HUES64 (cell line): ENCODE measurements at regions not wholly inside any gene's neighbourhood (a gene's known extent, or its start where the extent isn't known, plus 50 kb on each side); places are given as distances from the start of the nearest gene placed in this dataset.

Experiments used
- H3K27ac ChIP-seq: 2 replicates; pipeline ENCODE4 v1.7.0; 2013; ENCODE audit warnings: low read depth, low read length, inconsistent platforms
- H3K27me3 ChIP-seq: 2 replicates; pipeline ENCODE4 v1.6.1; 2013; ENCODE audit warnings: mild to moderate bottlenecking, low read length; ENCODE audit not compliant: insufficient read depth
- H3K36me3 ChIP-seq: 2 replicates; pipeline ENCODE4 v1.6.1; 2013; ENCODE audit warnings: mild to moderate bottlenecking, low read length; ENCODE audit not compliant: insufficient read depth
- H3K4me1 ChIP-seq: 2 replicates; pipeline ENCODE4 v1.6.1; 2013; ENCODE audit warnings: mild to moderate bottlenecking, low read length, moderate library complexity; ENCODE audit not compliant: insufficient read depth
- H3K4me3 ChIP-seq: 2 replicates; pipeline ENCODE4 v1.5.1; 2013; ENCODE audit warnings: mild to moderate bottlenecking, low read length, moderate library complexity
- H3K9ac ChIP-seq: 2 replicates; pipeline ENCODE4 v1.6.1; 2013; ENCODE audit warnings: mild to moderate bottlenecking, low read depth, low read length
- H3K9me3 ChIP-seq: 2 replicates; pipeline ENCODE4 v1.6.1; 2013; ENCODE audit warnings: low read depth, low read length; ENCODE audit not compliant: insufficient read depth
- WGBS: fragments of 150-250, 120-280 bp; methylation state at CpG from one replicate; pipeline ENCODE4 v1.1.7; 2013; ENCODE audit warnings: missing lambda C conversion rate; 5-methylcytosine and 5-hydroxymethylcytosine counted together

- Histone ChIP-seq H3K27me3 (no peaks in the 10 kb centered on the region), H3K4me3 (no peak overlapping the region), H3K4me1 (0 out of 2 replicates have a peak, but pooled peaks cover 2% of the 10 kb centered on the region), H3K9ac (no peak overlapping the region), H3K36me3 (no peaks in the 10 kb centered on the region), H3K27ac (no peak overlapping the region), H3K9me3 (no peaks in the 10 kb centered on the region)
- 50% methylated on average over 3 of the region's 3 CpGs for WGBS
Observed at GRCh38 chr2:7962161-7962560, 719.7 kb upstream of the ID2 start.

- Histone ChIP-seq H3K27me3 (no peaks in the 10 kb centered on the region), H3K27ac (no peak overlapping the region), H3K4me1 (0 out of 2 replicates have a peak, but pooled peaks cover 2% of the 10 kb centered on the region), H3K36me3 (no peaks in the 10 kb centered on the region), H3K9ac (no peak overlapping the region), H3K4me3 (no peak overlapping the region), H3K9me3 (no peaks in the 10 kb centered on the region)
- 95% methylated on average over 4 of the region's 4 CpGs for WGBS
Observed at GRCh38 chr2:7963787-7964186, 718.1 kb upstream of the ID2 start.

DNA sequence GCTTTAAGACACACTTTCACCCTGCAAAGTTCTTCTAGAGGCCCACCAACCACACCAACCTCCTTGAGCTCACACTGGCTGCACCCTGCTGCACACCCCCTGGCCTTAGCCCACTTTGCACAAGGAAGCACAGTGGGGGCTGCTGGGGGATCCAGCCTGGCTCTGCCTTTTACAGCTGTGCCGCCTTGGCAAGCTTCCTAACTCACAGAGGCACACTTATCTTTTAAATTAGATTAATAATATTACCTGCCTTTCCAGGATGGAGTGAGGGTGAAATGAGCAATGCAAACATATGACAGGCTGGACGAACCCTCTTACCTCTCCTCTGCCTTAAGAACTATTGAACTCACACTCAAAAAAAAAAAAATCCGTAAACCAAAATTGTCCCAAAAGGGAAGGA is 715.8 kb upstream of the ID2 start:
- H3K9ac ChIP-seq: no peak overlapping the region
- 0 out of 2 replicates have a peak, but pooled peaks cover 2% of the 10 kb centered on the region for H3K4me1 ChIP-seq
- H3K27ac ChIP-seq: no peak overlapping the region
- 90% methylated on average over 2 of the region's 3 CpGs for WGBS
- no peaks in the 10 kb centered on the region for H3K36me3 ChIP-seq
- no peak overlapping the region for H3K4me3 ChIP-seq
- no peaks in the 10 kb centered on the region for H3K27me3 ChIP-seq
- H3K9me3 ChIP-seq: no peaks in the 10 kb centered on the region

DNA sequence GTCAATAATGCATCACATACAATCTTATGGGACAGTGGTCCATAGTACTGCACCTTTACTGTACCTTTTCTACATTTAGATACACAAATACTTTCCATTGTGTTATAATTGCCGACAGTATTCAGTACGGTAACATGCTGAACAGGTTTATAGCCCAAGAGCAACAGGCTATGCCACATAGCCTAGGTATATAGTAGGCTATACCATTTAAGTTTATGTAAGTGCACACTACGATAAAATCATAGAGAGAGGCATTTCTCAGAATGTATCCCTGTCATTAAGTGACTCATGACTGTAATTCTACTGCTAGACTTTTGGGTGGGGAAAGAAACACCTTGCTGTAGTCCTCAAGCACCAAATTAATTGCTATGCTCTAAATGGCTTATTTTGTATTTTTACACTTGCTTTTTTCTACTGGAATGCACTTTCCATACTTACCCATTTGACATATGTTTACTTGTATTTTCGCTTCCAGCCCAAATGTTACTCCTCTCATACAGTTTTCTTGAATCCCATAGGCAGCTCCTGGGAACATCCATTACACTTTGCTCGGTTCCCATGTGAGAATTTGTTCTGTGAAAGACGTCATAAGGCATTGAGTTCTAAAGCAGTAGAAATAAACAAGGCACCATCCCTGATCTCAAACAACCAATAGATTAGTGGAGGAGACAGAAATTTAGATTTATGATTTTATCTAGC is 714.0 kb upstream of the ID2 start:
- Histone ChIP-seq H3K9ac (no peak overlapping the region), H3K4me3 (no peak overlapping the region), H3K27me3 (no peaks in the 10 kb centered on the region), H3K27ac (no peak overlapping the region), H3K4me1 (peaks cover 12% of the 10 kb centered on the region; the same call in 1 of the 2 replicates), H3K9me3 (no peaks in the 10 kb centered on the region), H3K36me3 (no peaks in the 10 kb centered on the region)
- WGBS: 93% methylated on average over 5 of the region's 6 CpGs

DNA sequence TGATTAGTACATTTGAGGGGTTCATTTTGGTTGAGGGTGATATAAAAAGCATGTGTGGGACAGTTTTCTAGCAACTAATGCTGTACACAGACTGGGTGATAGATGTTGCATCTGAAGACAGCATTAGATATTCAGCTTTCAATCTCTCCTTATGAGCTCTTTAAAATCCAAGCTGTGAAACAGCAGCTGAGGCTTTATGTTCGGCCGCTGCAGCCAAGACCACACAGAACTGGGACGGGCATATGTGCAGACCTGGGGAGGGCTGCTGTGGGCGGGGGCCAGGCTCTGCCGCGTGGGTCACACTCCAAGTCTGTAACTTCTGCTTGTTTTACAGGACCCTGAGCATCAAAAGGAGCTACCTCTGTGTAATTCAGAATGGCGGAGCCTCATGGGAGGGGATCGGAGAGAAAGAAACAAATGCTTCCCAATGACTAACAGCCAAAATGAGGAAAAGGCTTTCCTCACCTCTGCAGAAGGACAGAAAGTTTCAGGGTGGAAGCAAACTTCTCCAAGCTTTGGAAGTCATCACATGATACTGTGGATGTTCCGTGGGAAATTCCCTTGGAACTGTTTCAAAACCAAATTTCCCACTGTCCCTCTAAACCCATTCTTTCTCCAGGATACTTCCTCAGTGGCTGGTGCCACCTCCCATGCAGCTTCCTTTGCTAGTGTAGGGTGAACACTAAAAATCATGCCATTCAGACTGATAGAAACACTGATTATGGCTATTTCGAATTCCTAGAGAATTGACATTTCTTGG is 711.9 kb upstream of the ID2 start:
- no peak overlapping the region for H3K9ac ChIP-seq
- H3K9me3 ChIP-seq: no peaks in the 10 kb centered on the region
- 93% methylated on average over 10 of the region's 10 CpGs for WGBS
- H3K36me3 ChIP-seq: no peaks in the 10 kb centered on the region
- H3K27ac ChIP-seq: no peak overlapping the region
- H3K4me3 ChIP-seq: no peak overlapping the region
- H3K4me1 ChIP-seq: peaks cover 12% of the 10 kb centered on the region; the same call in 1 of the 2 replicates
- H3K27me3 ChIP-seq: no peaks in the 10 kb centered on the region

- H3K27ac ChIP-seq: no peak overlapping the region
- H3K36me3 ChIP-seq: no peaks in the 10 kb centered on the region
- no peak overlapping the region for H3K4me3 ChIP-seq
- H3K9me3 ChIP-seq: no peaks in the 10 kb centered on the region
- peaks cover 12% of the 10 kb centered on the region; the same call in 1 of the 2 replicates for H3K4me1 ChIP-seq
- no peak overlapping the region for H3K9ac ChIP-seq
- WGBS: 89% methylated on average over 2 of the region's 2 CpGs
- no peaks in the 10 kb centered on the region for H3K27me3 ChIP-seq
Observed at GRCh38 chr2:7971248-7971647, 710.6 kb upstream of the ID2 start.

- Histone ChIP-seq H3K36me3 (no peaks in the 10 kb centered on the region), H3K4me1 (peaks cover 12% of the 10 kb centered on the region; the same call in 1 of the 2 replicates), H3K9me3 (no peaks in the 10 kb centered on the region), H3K9ac (no peak overlapping the region), H3K27me3 (no peaks in the 10 kb centered on the region), H3K4me3 (no peak overlapping the region), H3K27ac (no peak overlapping the region)
- WGBS: 76% methylated on average over 4 of the region's 4 CpGs
Observed at GRCh38 chr2:7971841-7972240, 710.0 kb upstream of the ID2 start.

DNA sequence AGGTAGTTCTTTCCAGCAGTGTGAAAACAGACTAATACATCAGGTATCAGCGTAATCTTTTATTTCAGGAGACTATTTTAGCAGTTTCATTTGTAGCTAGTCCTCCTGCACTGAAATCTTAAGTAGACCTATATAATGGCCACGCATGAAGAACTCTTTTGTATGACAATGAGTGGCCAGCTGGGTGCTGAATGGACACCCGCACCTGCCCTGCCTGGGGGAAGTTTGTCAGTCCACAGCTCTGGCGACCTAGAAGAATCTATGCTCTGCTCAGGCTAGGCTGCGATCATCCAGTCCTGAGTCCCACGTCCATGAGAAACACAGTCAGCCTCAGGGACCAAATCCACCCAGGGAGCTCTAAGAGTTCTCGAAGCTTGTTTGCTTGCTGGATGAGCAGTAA is 709.2 kb upstream of the ID2 start:
- peaks cover 12% of the 10 kb centered on the region; the same call in 1 of the 2 replicates for H3K4me1 ChIP-seq
- no peak overlapping the region for H3K9ac ChIP-seq
- H3K27ac ChIP-seq: no peak overlapping the region
- H3K36me3 ChIP-seq: no peaks in the 10 kb centered on the region
- H3K4me3 ChIP-seq: no peak overlapping the region
- no peaks in the 10 kb centered on the region for H3K9me3 ChIP-seq
- WGBS: 59% methylated on average over 7 of the region's 7 CpGs
- H3K27me3 ChIP-seq: no peaks in the 10 kb centered on the region

GRCh38 chr2:7973801-7974480 is 707.9 kb upstream of the ID2 start:
- Histone ChIP-seq H3K27me3 (no peaks in the 10 kb centered on the region), H3K36me3 (no peaks in the 10 kb centered on the region), H3K4me1 (peaks cover 12% of the 10 kb centered on the region; the same call in 1 of the 2 replicates), H3K27ac (no peak overlapping the region), H3K9ac (no peak overlapping the region), H3K9me3 (no peaks in the 10 kb centered on the region), H3K4me3 (no peak overlapping the region)
- 94% methylated on average over 8 of the region's 8 CpGs for WGBS

GRCh38 chr2:7974936-7975335 is 706.9 kb upstream of the ID2 start:
- Histone ChIP-seq H3K36me3 (no peaks in the 10 kb centered on the region), H3K27ac (no peak overlapping the region), H3K27me3 (no peaks in the 10 kb centered on the region), H3K4me3 (no peak overlapping the region), H3K9ac (no peak overlapping the region), H3K4me1 (peaks cover 12% of the 10 kb centered on the region; the same call in 1 of the 2 replicates), H3K9me3 (no peaks in the 10 kb centered on the region)
- WGBS: 93% methylated on average over 5 of the region's 5 CpGs

DNA sequence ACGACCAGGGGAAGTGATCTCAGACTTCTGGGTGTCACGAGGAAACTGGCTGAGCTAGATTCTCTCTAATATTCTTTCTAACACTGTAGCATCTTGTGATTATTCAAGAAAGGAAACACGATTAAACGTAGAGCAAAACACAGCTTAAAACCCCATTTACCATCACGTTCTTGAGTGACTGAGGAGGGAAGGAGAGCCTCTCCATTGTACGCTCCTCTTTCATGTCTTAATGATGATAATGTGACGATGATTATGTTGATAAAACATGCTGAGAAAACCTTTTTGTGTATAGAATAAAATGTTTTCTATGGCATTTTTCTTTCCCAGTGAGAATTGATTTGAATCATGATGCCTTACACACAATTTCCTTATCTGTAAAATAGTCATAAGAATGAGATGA is 705.6 kb upstream of the ID2 start:
- no peak overlapping the region for H3K4me3 ChIP-seq
- H3K27me3 ChIP-seq: no peaks in the 10 kb centered on the region
- H3K36me3 ChIP-seq: no peaks in the 10 kb centered on the region
- WGBS: 91% methylated on average over 7 of the region's 7 CpGs
- H3K9me3 ChIP-seq: no peaks in the 10 kb centered on the region
- H3K9ac ChIP-seq: no peak overlapping the region
- H3K4me1 ChIP-seq: peaks cover 12% of the 10 kb centered on the region; the same call in 1 of the 2 replicates
- H3K27ac ChIP-seq: no peak overlapping the region
